ENCODE measurements at regions not wholly inside any gene's neighbourhood (a gene's known extent, or its start where the extent isn't known, plus 50 kb on each side); places are given as distances from the start of the nearest gene placed in this dataset.

GRCh38 chr12:124078800-124079199, 105.8 kb downstream of the ZNF664 start:
- no peaks in the 10 kb centered on the region for H3K27me3 ChIP-seq
- H3K9me3 ChIP-seq = no peaks in the 10 kb centered on the region
- in situ Hi-C loops (cut with MboI; ENCODE audit: low sequenced_read_pairs in 4 of 4) = no loop called here
- TF ChIP-seq CTCF (IDR thresholded peaks at IDR 0.05 in 4 of 5, conservative IDR thresholded peaks at IDR 0.05 in 1 of 5) = no peak
- TF ChIP-seq POLR2A (IDR thresholded peaks at IDR 0.05) = no peak
- H3K4me1 ChIP-seq = no peaks in the 10 kb centered on the region
- intact Hi-C loops (cut with DNase I; ENCODE audit: low total_unique reads) = no loop called here
- DNase-seq (no peak), ATAC-seq (no peak)
- no peaks in the 10 kb centered on the region for H3K36me3 ChIP-seq
- H3K4me3 ChIP-seq = no peak overlapping the region
- no peak overlapping the region for H3K27ac ChIP-seq

- no peak for TF ChIP-seq POLR2A (IDR thresholded peaks at IDR 0.05)
- TF ChIP-seq CTCF (IDR thresholded peaks at IDR 0.05 in 4 of 5, conservative IDR thresholded peaks at IDR 0.05 in 1 of 5) = no peak
- ATAC-seq (no peak), DNase-seq (no peak)
- no peaks in the 10 kb centered on the region for H3K27me3 ChIP-seq
- H3K4me3 ChIP-seq = no peak overlapping the region
- no peak overlapping the region for H3K27ac ChIP-seq
- intact Hi-C loops (cut with DNase I; ENCODE audit: low total_unique reads) = no loop called here
- no peaks in the 10 kb centered on the region for H3K4me1 ChIP-seq
- H3K9me3 ChIP-seq = no peaks in the 10 kb centered on the region
- in situ Hi-C loops (cut with MboI; ENCODE audit: low sequenced_read_pairs in 4 of 4) = no loop called here
- no peaks in the 10 kb centered on the region for H3K36me3 ChIP-seq
Measured at GRCh38 chr12:124080649-124081048, 107.6 kb downstream of the ZNF664 start.

GRCh38 chr12:124082012-124082411, 109.0 kb downstream of the ZNF664 start:
- no peak for ATAC-seq
- DNase-seq = no peak
- in situ Hi-C loops (cut with MboI; ENCODE audit: low sequenced_read_pairs in 4 of 4) (no loop called here), intact Hi-C loops (cut with DNase I; ENCODE audit: low total_unique reads) (no loop called here)
- no peaks in the 10 kb centered on the region for H3K4me1 ChIP-seq
- H3K4me3 ChIP-seq = no peak overlapping the region
- no peaks in the 10 kb centered on the region for H3K9me3 ChIP-seq
- no peak overlapping the region for H3K27ac ChIP-seq
- H3K27me3 ChIP-seq = no peaks in the 10 kb centered on the region
- TF ChIP-seq POLR2A (IDR thresholded peaks at IDR 0.05) = no peak
- TF ChIP-seq CTCF (IDR thresholded peaks at IDR 0.05 in 4 of 5, conservative IDR thresholded peaks at IDR 0.05 in 1 of 5) = no peak
- H3K36me3 ChIP-seq = no peaks in the 10 kb centered on the region

- intact Hi-C loops (cut with DNase I; ENCODE audit: low total_unique reads) = no loop called here
- no peak for ATAC-seq
Measured at GRCh38 chr12:124082687-124083086, 109.7 kb downstream of the ZNF664 start.

More at GRCh38 chr12:124082687-124083086, 109.7 kb downstream of the ZNF664 start:
- no peaks in the 10 kb centered on the region for H3K4me1 ChIP-seq
- DNase-seq = no peak
- no peaks in the 10 kb centered on the region for H3K9me3 ChIP-seq
- TF ChIP-seq POLR2A (IDR thresholded peaks at IDR 0.05) (no peak), CTCF (IDR thresholded peaks at IDR 0.05 in 4 of 5, conservative IDR thresholded peaks at IDR 0.05 in 1 of 5) (no peak)
- no peaks in the 10 kb centered on the region for H3K36me3 ChIP-seq
- H3K27me3 ChIP-seq = no peaks in the 10 kb centered on the region
- H3K27ac ChIP-seq = no peak overlapping the region
- H3K4me3 ChIP-seq = no peak overlapping the region
- in situ Hi-C loops (cut with MboI; ENCODE audit: low sequenced_read_pairs in 4 of 4) = no loop called here
